ENCODE measurements at regions not wholly inside any gene's neighbourhood (a gene's known extent, or its start where the extent isn't known, plus 50 kb on each side); places are given as distances from the start of the nearest gene placed in this dataset.

DNA sequence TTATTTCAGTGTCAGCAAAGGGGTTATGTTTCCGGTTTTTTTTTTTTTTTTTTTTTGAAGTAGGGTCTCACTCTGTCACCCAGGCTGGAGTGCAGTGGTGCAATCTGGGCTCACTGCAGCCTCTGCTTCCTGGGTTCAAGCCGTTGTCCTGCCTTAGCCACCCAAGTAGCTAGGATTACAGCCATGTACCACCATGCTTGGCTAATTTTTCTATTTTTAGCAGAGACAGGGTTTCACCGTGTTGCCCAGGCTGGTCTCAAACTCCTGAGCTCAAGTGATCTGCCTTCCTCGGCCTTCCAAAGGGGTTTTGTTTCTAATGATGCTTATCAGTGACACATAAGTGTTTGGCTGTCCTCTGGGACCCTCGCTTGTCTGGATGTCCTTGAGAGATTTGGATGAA lies 235.7 kb upstream of the C2CD4B start:
- dilution Hi-C loops (cut with MboI; ENCODE audit: extremely low pct_ligation_motif_present, low sequenced_read_pairs) = no loop called here
- Histone ChIP-seq H3K9ac (ENCODE audit: control insufficient read depth, extremely low read depth, insufficient read depth, low read length) (no peak overlapping the region), H3K27ac (ENCODE audit: control insufficient read depth, insufficient read depth, low read length) (no peak overlapping the region), H4K20me1 (ENCODE audit: control insufficient read depth, extremely low read depth, insufficient read depth, low read length) (no peaks in the 10 kb centered on the region), H3K4me3 (ENCODE audit: control insufficient read depth in 2 of 3, extremely low read depth in 1 of 3, insufficient read depth in 2 of 3, low read depth in 1 of 3, low read length in 3 of 3) (no peak overlapping the region), H3K4me2 (ENCODE audit: control insufficient read depth, extremely low read depth, insufficient read depth, low read depth, low read length) (no peak overlapping the region), H2AFZ (ENCODE audit: control insufficient read depth, low read length) (no peak overlapping the region), H3K9me1 (ENCODE audit: control insufficient read depth, extremely low read depth, insufficient read depth, low read length) (no peaks in the 10 kb centered on the region), H3K4me1 (ENCODE audit: control insufficient read depth, extremely low read depth, insufficient read depth, low read length) (peaks cover 27% of the 10 kb centered on the region), H3K9me3 (ENCODE audit: control insufficient read depth, low read depth, low read length) (peaks cover 3% of the 10 kb centered on the region), H3K36me3 (ENCODE audit: control insufficient read depth in 2 of 2, extremely low read depth in 1 of 2, insufficient read depth in 2 of 2, low read length in 2 of 2) (no peaks in the 10 kb centered on the region), H3K79me2 (ENCODE audit: control insufficient read depth, insufficient read depth, low read length) (no peaks in the 10 kb centered on the region), H3K27me3 (ENCODE audit: control insufficient read depth, extremely low read depth, insufficient read depth, low read length) (no peaks in the 10 kb centered on the region)
- no peak for DNase-seq (ENCODE audit: low read depth, low spot score)
- FAIRE-seq = no peak
- TF ChIP-seq CTCF (optimal IDR thresholded peaks at IDR 0.05 in 1 of 3, IDR thresholded peaks at IDR 0.05 in 1 of 3, conservative IDR thresholded peaks at IDR 0.05 in 1 of 3; ENCODE audit: extremely low read depth in 1 of 3, insufficient read depth in 2 of 3, low read length in 3 of 3) (no peak), EZH2 (IDR thresholded peaks at IDR 0.05; ENCODE audit: low read length) (no peak)

DNA sequence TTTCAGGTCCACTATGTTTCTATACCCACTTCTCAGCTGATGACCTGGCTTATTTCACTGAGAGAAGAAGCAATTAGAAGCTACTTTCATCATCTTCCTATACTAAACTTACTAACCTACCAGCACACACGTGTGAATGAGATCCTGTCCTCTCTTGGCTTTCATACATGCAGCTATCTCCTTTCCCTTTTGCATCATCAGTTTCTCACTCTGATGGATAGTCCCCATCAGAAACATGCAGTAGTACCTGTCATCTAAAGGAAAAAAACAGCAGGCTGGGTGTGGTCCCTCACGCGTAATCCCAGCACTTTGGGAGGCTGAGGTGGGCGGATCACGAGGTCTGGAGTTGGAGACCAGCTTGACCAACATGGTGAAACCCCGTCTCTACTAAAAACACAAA lies 237.6 kb upstream of the C2CD4B start:
- FAIRE-seq (peak; percentile 48), DNase-seq (ENCODE audit: low read depth, low spot score) (no peak)
- Histone ChIP-seq H3K9me1 (ENCODE audit: control insufficient read depth, extremely low read depth, insufficient read depth, low read length) (no peaks in the 10 kb centered on the region), H3K27ac (ENCODE audit: control insufficient read depth, insufficient read depth, low read length) (no peak overlapping the region), H3K4me1 (ENCODE audit: control insufficient read depth, extremely low read depth, insufficient read depth, low read length) (peaks cover 27% of the 10 kb centered on the region), H3K4me3 (ENCODE audit: control insufficient read depth in 2 of 3, extremely low read depth in 1 of 3, insufficient read depth in 2 of 3, low read depth in 1 of 3, low read length in 3 of 3) (no peak overlapping the region), H3K4me2 (ENCODE audit: control insufficient read depth, extremely low read depth, insufficient read depth, low read depth, low read length) (peak overlapping the region; percentile 23), H3K9me3 (ENCODE audit: control insufficient read depth, low read depth, low read length) (peaks cover 3% of the 10 kb centered on the region), H4K20me1 (ENCODE audit: control insufficient read depth, extremely low read depth, insufficient read depth, low read length) (no peaks in the 10 kb centered on the region), H3K9ac (ENCODE audit: control insufficient read depth, extremely low read depth, insufficient read depth, low read length) (no peak overlapping the region), H3K27me3 (ENCODE audit: control insufficient read depth, extremely low read depth, insufficient read depth, low read length) (no peaks in the 10 kb centered on the region), H3K79me2 (ENCODE audit: control insufficient read depth, insufficient read depth, low read length) (no peaks in the 10 kb centered on the region), H3K36me3 (ENCODE audit: control insufficient read depth in 2 of 2, extremely low read depth in 1 of 2, insufficient read depth in 2 of 2, low read length in 2 of 2) (no peaks in the 10 kb centered on the region), H2AFZ (ENCODE audit: control insufficient read depth, low read length) (no peak overlapping the region)
- TF ChIP-seq EZH2 (IDR thresholded peaks at IDR 0.05; ENCODE audit: low read length) (no peak), CTCF (optimal IDR thresholded peaks at IDR 0.05 in 1 of 3, IDR thresholded peaks at IDR 0.05 in 1 of 3, conservative IDR thresholded peaks at IDR 0.05 in 1 of 3; ENCODE audit: extremely low read depth in 1 of 3, insufficient read depth in 2 of 3, low read length in 3 of 3) (no peak)
- dilution Hi-C loops (cut with MboI; ENCODE audit: extremely low pct_ligation_motif_present, low sequenced_read_pairs) = no loop called here

Measured in keratinocyte (primary cell).